NCI-H748 (cell line): ENCODE measurements at regions not wholly inside any gene's neighbourhood (a gene's known extent, or its start where the extent isn't known, plus 50 kb on each side); places are given as distances from the start of the nearest gene placed in this dataset.
A peak's percentile ranks its signal among the peaks of the same experiment; 100 is the strongest.
"Not testable (repeated sequence)": the region's sequence is repeated elsewhere in the genome, so short reads cannot be mapped to it uniquely, and the experiment has no call there.

Source experiments
- DNase-seq: peaks from one replicate; lab custom pipeline; 2025; ENCODE audit not compliant: unreplicated experiment; lab: John Stamatoyannopoulos, UW

- DNase-seq, result no peak
These were observed 50.4 kb upstream of the ARHGEF7 start for GRCh38 chr13:111064661-111065060.

GRCh38 chr13:111062966-111063365 is 52.1 kb upstream of the ARHGEF7 start:
- no peak for DNase-seq

GRCh38 chr13:111062305-111062704 is 52.8 kb upstream of the ARHGEF7 start:
- DNase-seq, result no peak

- no peak for DNase-seq
These were observed 53.6 kb upstream of the ARHGEF7 start for GRCh38 chr13:111061358-111062045.

GRCh38 chr13:111060237-111060919 is 54.7 kb upstream of the ARHGEF7 start:
- no peak for DNase-seq

GRCh38 chr13:111058796-111059506 is 56.2 kb upstream of the ARHGEF7 start:
- DNase-seq, result no peak

GRCh38 chr13:111058339-111058738 is 56.8 kb upstream of the ARHGEF7 start:
- DNase-seq, result peak; percentile 71

GRCh38 chr13:111051726-111052232 is 63.3 kb upstream of the ARHGEF7 start:
- not testable (repeated sequence) for DNase-seq

GRCh38 chr13:111051041-111051725 is 63.9 kb upstream of the ARHGEF7 start:
- no peak for DNase-seq

GRCh38 chr13:111050539-111050879 is 64.6 kb upstream of the ARHGEF7 start:
- DNase-seq, result no peak

GRCh38 chr13:111049791-111050538 is 65.1 kb upstream of the ARHGEF7 start:
- DNase-seq, result no peak

GRCh38 chr13:111048387-111048786 is 66.7 kb upstream of the ARHGEF7 start:
- no peak for DNase-seq

- DNase-seq, result no peak
These were observed 67.8 kb upstream of the ARHGEF7 start for GRCh38 chr13:111047326-111047725.

GRCh38 chr13:111046590-111047141 is 68.4 kb upstream of the ARHGEF7 start:
- DNase-seq, result no peak

- DNase-seq, result no peak
These were observed 69.9 kb upstream of the ARHGEF7 start for GRCh38 chr13:111045170-111045569.

GRCh38 chr13:111044087-111044830 is 70.9 kb upstream of the ARHGEF7 start:
- no peak for DNase-seq

- no peak for DNase-seq
These were observed 71.5 kb upstream of the ARHGEF7 start for GRCh38 chr13:111043575-111043982.

- no peak for DNase-seq
These were observed 72.4 kb upstream of the ARHGEF7 start for GRCh38 chr13:111042661-111043226.

GRCh38 chr13:111040830-111041229 is 74.3 kb upstream of the ARHGEF7 start:
- DNase-seq, result no peak
